Neural cell (in vitro differentiated cells): ENCODE measurements at regions not wholly inside any gene's neighbourhood (a gene's known extent, or its start where the extent isn't known, plus 50 kb on each side); places are given as distances from the start of the nearest gene placed in this dataset.

ENCODE experiments used
- H2AFZ ChIP-seq: fragments of 200-600, 300-800 bp; sonication (generic), shearing (Covaris generic); 2 replicates; pipeline ENCODE4 v1.6.0; 2014; ENCODE audit warnings: low read depth, mild to moderate bottlenecking, antibody characterized with exemption, low read length, moderate library complexity
- H3F3A ChIP-seq: fragments of 200-600 bp; shearing (Covaris generic); 2 replicates; pipeline ENCODE4 v1.6.1; 2016; ENCODE audit warnings: mild to moderate bottlenecking, moderate library complexity, mixed read lengths, antibody characterized with exemption, low read length; ENCODE audit not compliant: insufficient read depth, poor library complexity, severe bottlenecking
- H3K27ac ChIP-seq: fragments of 200-600, 300-800 bp; sonication (generic), shearing (Covaris generic); 2 replicates; pipeline ENCODE4 v1.5.1; 2014; ENCODE audit warnings: mild to moderate bottlenecking, low read length, moderate library complexity
- H3K27me3 ChIP-seq: fragments of 300-800, 200-600 bp; sonication (generic), shearing (Covaris generic); 2 replicates; pipeline ENCODE4 v1.6.0; 2014; ENCODE audit warnings: mild to moderate bottlenecking, low read depth, low read length, moderate library complexity; ENCODE audit not compliant: insufficient read depth
- H3K36me3 ChIP-seq: fragments of 300-800, 200-600 bp; sonication (generic), shearing (Covaris generic); 2 replicates; pipeline ENCODE4 v1.5.1; 2014; ENCODE audit warnings: mild to moderate bottlenecking, antibody characterized with exemption, low read length, moderate library complexity; ENCODE audit not compliant: insufficient read depth
- H3K4me2 ChIP-seq: fragments of 300-800, 200-600 bp; sonication (generic), shearing (Covaris generic); 2 replicates; pipeline ENCODE4 v1.6.0; 2014; ENCODE audit warnings: mild to moderate bottlenecking, low read length
- H3K4me3 ChIP-seq: fragments of 300-800, 200-600 bp; sonication (generic), shearing (Covaris generic); 2 replicates; pipeline ENCODE4 v1.5.1; 2014; ENCODE audit warnings: mild to moderate bottlenecking, low read length, moderate library complexity
- H3K79me2 ChIP-seq: fragments of 200-600 bp; shearing (Covaris generic); replicated peaks from 2 replicates; pipeline ENCODE4 v1.6.0; 2014; ENCODE audit warnings: mild to moderate bottlenecking, low read length, moderate library complexity; ENCODE audit not compliant: insufficient read depth
- H3K9ac ChIP-seq: fragments of 300-800, 200-600 bp; sonication (generic), shearing (Covaris generic); 2 replicates; pipeline ENCODE4 v1.6.1; 2016; ENCODE audit warnings: mild to moderate bottlenecking, low read length, mixed read lengths
- H3K9me2 ChIP-seq: fragments of 200-600 bp; shearing (Covaris generic); 2 replicates; pipeline ENCODE4 v1.6.1; 2016; ENCODE audit warnings: mild to moderate bottlenecking, low read length, mixed read lengths; ENCODE audit not compliant: insufficient read depth
- H3K9me3 ChIP-seq: fragments of 200-600, 300-800 bp; sonication (generic), shearing (Covaris generic); 2 replicates; pipeline ENCODE4 v1.6.1; 2016; ENCODE audit warnings: mild to moderate bottlenecking, mixed run types, low read length, moderate library complexity, mixed read lengths
- H4K20me1 ChIP-seq: fragments of 200-600 bp; shearing (Covaris generic); 2 replicates; pipeline ENCODE4 v1.6.1; 2016; ENCODE audit warnings: mild to moderate bottlenecking, mixed run types; ENCODE audit not compliant: insufficient read depth
- EP300 ChIP-seq: fragments of 450-650 bp; conservative IDR thresholded peaks from 2 replicates; pipeline ENCODE4 v1.6.1; 2014; ENCODE audit warnings: antibody characterized with exemption, mild to moderate bottlenecking, moderate library complexity; ENCODE audit not compliant: poor library complexity, severe bottlenecking
- EZH2 ChIP-seq: fragments of 200-600, 300-800 bp; shearing (Covaris generic), sonication (generic); IDR thresholded peaks from 2 replicates; pipeline ENCODE4 v1.6.1; 2014; ENCODE audit warnings: antibody characterized with exemption, low read length, borderline replicate concordance, mild to moderate bottlenecking; ENCODE audit not compliant: insufficient read depth, poor library complexity, severe bottlenecking
- MXI1 ChIP-seq: fragments of 450-650 bp; conservative IDR thresholded peaks from 2 replicates; pipeline ENCODE4 v1.6.1; 2014; ENCODE audit warnings: antibody characterized with exemption, mild to moderate bottlenecking; ENCODE audit not compliant: poor library complexity, severe bottlenecking
- POLR2AphosphoS5 ChIP-seq: IDR thresholded peaks from 2 replicates; pipeline ENCODE4 v1.6.1; 2012
- RAD21 ChIP-seq: fragments of 450-650 bp; conservative IDR thresholded peaks from 2 replicates; pipeline ENCODE4 v1.6.1; 2014; ENCODE audit warnings: antibody characterized with exemption, mild to moderate bottlenecking, moderate library complexity
- SMC3 ChIP-seq: fragments of 450-650 bp; conservative IDR thresholded peaks from 2 replicates; pipeline ENCODE4 v1.6.1; 2014; ENCODE audit warnings: antibody characterized with exemption, mild to moderate bottlenecking, moderate library complexity; ENCODE audit not compliant: poor library complexity
- TAF1 ChIP-seq: IDR thresholded peaks from 2 replicates; pipeline ENCODE4 v1.6.1; 2012; ENCODE audit warnings: low read depth
- TF ChIP-seq, protein P1 (sequence below): IDR thresholded peaks from 2 replicates; pipeline ENCODE4 v1.6.1; 2012; ENCODE audit warnings: borderline replicate concordance
- TF ChIP-seq, protein P2 (sequence below): fragments of 450-650 bp; IDR thresholded peaks from 2 replicates; pipeline ENCODE4 v1.5.1; 2014; ENCODE audit warnings: antibody characterized with exemption, mild to moderate bottlenecking, moderate library complexity; ENCODE audit not compliant: poor library complexity, severe bottlenecking

DNA sequence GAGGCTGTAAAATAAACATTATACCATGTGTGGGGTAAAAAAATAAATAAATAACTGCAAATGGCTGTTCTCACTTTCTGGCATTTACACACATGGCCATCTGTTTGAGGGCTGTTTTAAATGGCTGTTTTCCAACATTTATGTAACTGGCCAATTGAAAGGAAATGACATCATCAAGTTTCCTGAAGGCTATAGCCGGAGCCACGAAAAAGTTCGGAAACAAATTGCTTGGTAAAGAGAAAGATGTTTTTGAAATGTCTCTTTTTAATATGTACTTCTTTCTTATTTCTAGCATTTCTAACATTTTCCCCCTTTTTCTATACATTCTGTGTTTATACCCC lies 95.4 kb upstream of the DAB2 start:
- Histone ChIP-seq H3K4me2 (no peak overlapping the region), H3K27me3 (no peaks in the 10 kb centered on the region), H3K9ac (no peak overlapping the region), H3F3A (no peaks in the 10 kb centered on the region), H2AFZ (no peak overlapping the region), H3K27ac (no peak overlapping the region), H3K4me3 (no peak overlapping the region), H3K9me2 (no peaks in the 10 kb centered on the region), H4K20me1 (no peaks in the 10 kb centered on the region), H3K36me3 (no peaks in the 10 kb centered on the region), H3K9me3 (no peaks in the 10 kb centered on the region), H3K79me2 (no peaks in the 10 kb centered on the region)
- TF ChIP-seq, protein P1, sequence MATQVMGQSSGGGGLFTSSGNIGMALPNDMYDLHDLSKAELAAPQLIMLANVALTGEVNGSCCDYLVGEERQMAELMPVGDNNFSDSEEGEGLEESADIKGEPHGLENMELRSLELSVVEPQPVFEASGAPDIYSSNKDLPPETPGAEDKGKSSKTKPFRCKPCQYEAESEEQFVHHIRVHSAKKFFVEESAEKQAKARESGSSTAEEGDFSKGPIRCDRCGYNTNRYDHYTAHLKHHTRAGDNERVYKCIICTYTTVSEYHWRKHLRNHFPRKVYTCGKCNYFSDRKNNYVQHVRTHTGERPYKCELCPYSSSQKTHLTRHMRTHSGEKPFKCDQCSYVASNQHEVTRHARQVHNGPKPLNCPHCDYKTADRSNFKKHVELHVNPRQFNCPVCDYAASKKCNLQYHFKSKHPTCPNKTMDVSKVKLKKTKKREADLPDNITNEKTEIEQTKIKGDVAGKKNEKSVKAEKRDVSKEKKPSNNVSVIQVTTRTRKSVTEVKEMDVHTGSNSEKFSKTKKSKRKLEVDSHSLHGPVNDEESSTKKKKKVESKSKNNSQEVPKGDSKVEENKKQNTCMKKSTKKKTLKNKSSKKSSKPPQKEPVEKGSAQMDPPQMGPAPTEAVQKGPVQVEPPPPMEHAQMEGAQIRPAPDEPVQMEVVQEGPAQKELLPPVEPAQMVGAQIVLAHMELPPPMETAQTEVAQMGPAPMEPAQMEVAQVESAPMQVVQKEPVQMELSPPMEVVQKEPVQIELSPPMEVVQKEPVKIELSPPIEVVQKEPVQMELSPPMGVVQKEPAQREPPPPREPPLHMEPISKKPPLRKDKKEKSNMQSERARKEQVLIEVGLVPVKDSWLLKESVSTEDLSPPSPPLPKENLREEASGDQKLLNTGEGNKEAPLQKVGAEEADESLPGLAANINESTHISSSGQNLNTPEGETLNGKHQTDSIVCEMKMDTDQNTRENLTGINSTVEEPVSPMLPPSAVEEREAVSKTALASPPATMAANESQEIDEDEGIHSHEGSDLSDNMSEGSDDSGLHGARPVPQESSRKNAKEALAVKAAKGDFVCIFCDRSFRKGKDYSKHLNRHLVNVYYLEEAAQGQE, result no peak
- TF ChIP-seq SMC3, result no peak
- TF ChIP-seq RAD21, result no peak
- no peak for TF ChIP-seq EZH2
- TF ChIP-seq POLR2AphosphoS5, result no peak
- no peak for TF ChIP-seq EP300
- TF ChIP-seq TAF1, result no peak
- TF ChIP-seq, protein P2, sequence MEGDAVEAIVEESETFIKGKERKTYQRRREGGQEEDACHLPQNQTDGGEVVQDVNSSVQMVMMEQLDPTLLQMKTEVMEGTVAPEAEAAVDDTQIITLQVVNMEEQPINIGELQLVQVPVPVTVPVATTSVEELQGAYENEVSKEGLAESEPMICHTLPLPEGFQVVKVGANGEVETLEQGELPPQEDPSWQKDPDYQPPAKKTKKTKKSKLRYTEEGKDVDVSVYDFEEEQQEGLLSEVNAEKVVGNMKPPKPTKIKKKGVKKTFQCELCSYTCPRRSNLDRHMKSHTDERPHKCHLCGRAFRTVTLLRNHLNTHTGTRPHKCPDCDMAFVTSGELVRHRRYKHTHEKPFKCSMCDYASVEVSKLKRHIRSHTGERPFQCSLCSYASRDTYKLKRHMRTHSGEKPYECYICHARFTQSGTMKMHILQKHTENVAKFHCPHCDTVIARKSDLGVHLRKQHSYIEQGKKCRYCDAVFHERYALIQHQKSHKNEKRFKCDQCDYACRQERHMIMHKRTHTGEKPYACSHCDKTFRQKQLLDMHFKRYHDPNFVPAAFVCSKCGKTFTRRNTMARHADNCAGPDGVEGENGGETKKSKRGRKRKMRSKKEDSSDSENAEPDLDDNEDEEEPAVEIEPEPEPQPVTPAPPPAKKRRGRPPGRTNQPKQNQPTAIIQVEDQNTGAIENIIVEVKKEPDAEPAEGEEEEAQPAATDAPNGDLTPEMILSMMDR, result no peak
- TF ChIP-seq MXI1, result no peak

DNA sequence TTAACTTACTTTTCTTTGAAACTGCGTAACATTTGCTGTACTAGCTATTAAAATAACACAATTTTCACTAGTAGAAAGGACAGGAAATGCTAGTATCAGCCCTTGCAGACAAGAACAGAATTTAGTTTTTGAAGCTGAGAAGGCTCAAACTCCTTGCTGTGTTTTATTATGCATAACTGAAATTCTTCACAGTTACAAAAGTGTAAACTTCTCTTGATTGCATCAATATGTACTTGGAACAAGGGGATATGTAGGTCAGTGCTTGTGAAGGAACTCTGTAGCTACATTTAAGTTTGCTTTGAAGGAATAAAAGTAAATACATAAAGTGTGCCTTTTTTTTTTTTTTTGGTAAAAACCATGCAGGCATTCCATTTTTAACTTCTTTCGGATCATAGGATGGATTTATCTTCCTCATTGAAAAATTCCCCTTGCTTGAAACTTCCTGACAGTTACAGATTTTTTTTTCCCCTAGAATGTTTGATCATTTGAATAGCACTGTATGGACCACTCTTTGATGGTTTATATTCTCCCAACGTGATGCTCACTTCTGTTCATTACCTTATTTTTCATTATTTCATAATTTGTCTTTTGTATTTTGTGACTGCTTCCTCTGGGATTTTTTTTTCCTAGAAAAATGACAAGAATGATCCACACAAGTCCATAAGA lies 94.9 kb upstream of the DAB2 start:
- H3K4me3 ChIP-seq, result no peak overlapping the region
- no peaks in the 10 kb centered on the region for H3K9me3 ChIP-seq
- no peak overlapping the region for H2AFZ ChIP-seq
- H3K9me2 ChIP-seq, result no peaks in the 10 kb centered on the region
- H3K4me2 ChIP-seq, result no peak overlapping the region
- no peak overlapping the region for H3K9ac ChIP-seq
- no peaks in the 10 kb centered on the region for H3F3A ChIP-seq
- TF ChIP-seq EP300, result no peak
- no peak for TF ChIP-seq POLR2AphosphoS5
- TF ChIP-seq, protein P2, result no peak
- TF ChIP-seq TAF1, result no peak
- H3K36me3 ChIP-seq, result no peaks in the 10 kb centered on the region
- H3K27ac ChIP-seq, result no peak overlapping the region
- H3K79me2 ChIP-seq, result no peaks in the 10 kb centered on the region
- no peaks in the 10 kb centered on the region for H3K27me3 ChIP-seq
- H4K20me1 ChIP-seq, result no peaks in the 10 kb centered on the region
